ENCODE measurements at regions not wholly inside any gene's neighbourhood (a gene's known extent, or its start where the extent isn't known, plus 50 kb on each side); places are given as distances from the start of the nearest gene placed in this dataset.

DNA sequence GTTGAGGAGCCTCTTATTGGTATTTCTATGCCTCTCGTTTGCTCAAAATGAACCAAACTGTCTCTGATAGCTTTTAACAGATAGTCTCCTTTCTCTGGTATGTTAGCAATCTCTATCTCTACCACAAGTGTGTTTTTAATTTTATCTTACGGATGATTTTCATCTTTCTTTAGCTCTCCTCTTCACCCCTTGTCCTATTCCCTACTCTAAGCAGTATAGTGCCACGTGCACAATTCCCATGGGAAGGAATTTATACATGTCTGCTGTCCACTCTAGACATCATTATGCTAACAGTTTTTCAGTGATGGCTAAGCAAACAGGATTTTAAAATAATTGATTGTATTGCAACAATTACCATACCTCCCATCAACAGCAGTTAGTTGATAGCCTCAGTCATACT lies 177.3 kb downstream of the CYB561 start:
- Mint-ChIP-seq H3K36me3 (no peaks in the 10 kb centered on the region), H3K4me1 (peaks cover 4% of the 10 kb centered on the region; the same call in 1 of the 2 replicates), H3K9me3 (no peaks in the 10 kb centered on the region), H3K27me3 (ENCODE audit: low read depth) (no peaks in the 10 kb centered on the region), H3K4me3 (no peak overlapping the region), H3K27ac (no peak overlapping the region)
- no peak for ATAC-seq
- ChIA-PET CTCF (no interaction called here), POLR2A (no interaction called here)
- DNase-seq (ENCODE audit: low spot score), result no peak
- TF ChIP-seq ESRRA (CRISPR knock-in tag; IDR thresholded peaks at IDR 0.05; ENCODE audit: borderline replicate concordance), result no peak
- TF ChIP-seq, protein P1, sequence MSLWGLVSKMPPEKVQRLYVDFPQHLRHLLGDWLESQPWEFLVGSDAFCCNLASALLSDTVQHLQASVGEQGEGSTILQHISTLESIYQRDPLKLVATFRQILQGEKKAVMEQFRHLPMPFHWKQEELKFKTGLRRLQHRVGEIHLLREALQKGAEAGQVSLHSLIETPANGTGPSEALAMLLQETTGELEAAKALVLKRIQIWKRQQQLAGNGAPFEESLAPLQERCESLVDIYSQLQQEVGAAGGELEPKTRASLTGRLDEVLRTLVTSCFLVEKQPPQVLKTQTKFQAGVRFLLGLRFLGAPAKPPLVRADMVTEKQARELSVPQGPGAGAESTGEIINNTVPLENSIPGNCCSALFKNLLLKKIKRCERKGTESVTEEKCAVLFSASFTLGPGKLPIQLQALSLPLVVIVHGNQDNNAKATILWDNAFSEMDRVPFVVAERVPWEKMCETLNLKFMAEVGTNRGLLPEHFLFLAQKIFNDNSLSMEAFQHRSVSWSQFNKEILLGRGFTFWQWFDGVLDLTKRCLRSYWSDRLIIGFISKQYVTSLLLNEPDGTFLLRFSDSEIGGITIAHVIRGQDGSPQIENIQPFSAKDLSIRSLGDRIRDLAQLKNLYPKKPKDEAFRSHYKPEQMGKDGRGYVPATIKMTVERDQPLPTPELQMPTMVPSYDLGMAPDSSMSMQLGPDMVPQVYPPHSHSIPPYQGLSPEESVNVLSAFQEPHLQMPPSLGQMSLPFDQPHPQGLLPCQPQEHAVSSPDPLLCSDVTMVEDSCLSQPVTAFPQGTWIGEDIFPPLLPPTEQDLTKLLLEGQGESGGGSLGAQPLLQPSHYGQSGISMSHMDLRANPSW (CRISPR knock-in tag; conservative IDR thresholded peaks at IDR 0.05; ENCODE audit: low read depth), result no peak
- TF ChIP-seq, protein P2, sequence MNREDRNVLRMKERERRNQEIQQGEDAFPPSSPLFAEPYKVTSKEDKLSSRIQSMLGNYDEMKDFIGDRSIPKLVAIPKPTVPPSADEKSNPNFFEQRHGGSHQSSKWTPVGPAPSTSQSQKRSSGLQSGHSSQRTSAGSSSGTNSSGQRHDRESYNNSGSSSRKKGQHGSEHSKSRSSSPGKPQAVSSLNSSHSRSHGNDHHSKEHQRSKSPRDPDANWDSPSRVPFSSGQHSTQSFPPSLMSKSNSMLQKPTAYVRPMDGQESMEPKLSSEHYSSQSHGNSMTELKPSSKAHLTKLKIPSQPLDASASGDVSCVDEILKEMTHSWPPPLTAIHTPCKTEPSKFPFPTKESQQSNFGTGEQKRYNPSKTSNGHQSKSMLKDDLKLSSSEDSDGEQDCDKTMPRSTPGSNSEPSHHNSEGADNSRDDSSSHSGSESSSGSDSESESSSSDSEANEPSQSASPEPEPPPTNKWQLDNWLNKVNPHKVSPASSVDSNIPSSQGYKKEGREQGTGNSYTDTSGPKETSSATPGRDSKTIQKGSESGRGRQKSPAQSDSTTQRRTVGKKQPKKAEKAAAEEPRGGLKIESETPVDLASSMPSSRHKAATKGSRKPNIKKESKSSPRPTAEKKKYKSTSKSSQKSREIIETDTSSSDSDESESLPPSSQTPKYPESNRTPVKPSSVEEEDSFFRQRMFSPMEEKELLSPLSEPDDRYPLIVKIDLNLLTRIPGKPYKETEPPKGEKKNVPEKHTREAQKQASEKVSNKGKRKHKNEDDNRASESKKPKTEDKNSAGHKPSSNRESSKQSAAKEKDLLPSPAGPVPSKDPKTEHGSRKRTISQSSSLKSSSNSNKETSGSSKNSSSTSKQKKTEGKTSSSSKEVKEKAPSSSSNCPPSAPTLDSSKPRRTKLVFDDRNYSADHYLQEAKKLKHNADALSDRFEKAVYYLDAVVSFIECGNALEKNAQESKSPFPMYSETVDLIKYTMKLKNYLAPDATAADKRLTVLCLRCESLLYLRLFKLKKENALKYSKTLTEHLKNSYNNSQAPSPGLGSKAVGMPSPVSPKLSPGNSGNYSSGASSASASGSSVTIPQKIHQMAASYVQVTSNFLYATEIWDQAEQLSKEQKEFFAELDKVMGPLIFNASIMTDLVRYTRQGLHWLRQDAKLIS (CRISPR knock-in tag; IDR thresholded peaks at IDR 0.05; ENCODE audit: borderline replicate concordance), result no peak
- TF ChIP-seq, protein P3, sequence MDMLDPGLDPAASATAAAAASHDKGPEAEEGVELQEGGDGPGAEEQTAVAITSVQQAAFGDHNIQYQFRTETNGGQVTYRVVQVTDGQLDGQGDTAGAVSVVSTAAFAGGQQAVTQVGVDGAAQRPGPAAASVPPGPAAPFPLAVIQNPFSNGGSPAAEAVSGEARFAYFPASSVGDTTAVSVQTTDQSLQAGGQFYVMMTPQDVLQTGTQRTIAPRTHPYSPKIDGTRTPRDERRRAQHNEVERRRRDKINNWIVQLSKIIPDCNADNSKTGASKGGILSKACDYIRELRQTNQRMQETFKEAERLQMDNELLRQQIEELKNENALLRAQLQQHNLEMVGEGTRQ (CRISPR knock-in tag; IDR thresholded peaks at IDR 0.05), result no peak
- TF ChIP-seq GRHL2 (CRISPR knock-in tag; IDR thresholded peaks at IDR 0.05; ENCODE audit: insufficient replicate concordance, severe bottlenecking), result no peak
- no peak for TF ChIP-seq EMX1 (CRISPR knock-in tag; IDR thresholded peaks at IDR 0.05)

DNA sequence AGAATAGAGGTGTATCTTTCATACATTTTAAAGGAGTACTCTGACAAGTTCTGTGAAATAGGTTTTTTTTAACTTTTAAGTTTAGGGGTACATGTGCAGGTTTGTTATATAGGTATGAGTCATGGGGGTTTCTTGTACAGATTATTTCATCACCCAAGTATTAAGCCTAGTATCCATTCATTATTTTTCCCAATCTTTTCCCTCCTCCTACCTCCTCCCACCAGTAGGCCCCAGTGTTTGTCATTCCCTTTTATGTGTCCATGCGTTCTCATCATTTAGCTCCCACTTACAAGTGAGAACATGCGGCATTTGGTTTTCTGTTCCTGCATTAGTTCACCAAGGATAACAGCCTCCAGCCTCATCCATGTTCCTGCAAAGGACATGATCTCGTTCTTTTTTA lies 175.5 kb downstream of the CYB561 start:
- ChIA-PET POLR2A (no interaction called here), CTCF (no interaction called here)
- Mint-ChIP-seq H3K27ac (no peak overlapping the region), H3K9me3 (no peaks in the 10 kb centered on the region), H3K36me3 (no peaks in the 10 kb centered on the region), H3K27me3 (ENCODE audit: low read depth) (no peaks in the 10 kb centered on the region), H3K4me3 (no peak overlapping the region), H3K4me1 (peaks cover 4% of the 10 kb centered on the region; the same call in 1 of the 2 replicates)
- ATAC-seq (no peak), DNase-seq (ENCODE audit: low spot score) (no peak)
- TF ChIP-seq OVOL2 (CRISPR knock-in tag; IDR thresholded peaks at IDR 0.05; ENCODE audit: borderline replicate concordance), result no peak
- TF ChIP-seq KAT7 (CRISPR knock-in tag; IDR thresholded peaks at IDR 0.05; ENCODE audit: borderline replicate concordance), result no peak
- TF ChIP-seq, protein P4, sequence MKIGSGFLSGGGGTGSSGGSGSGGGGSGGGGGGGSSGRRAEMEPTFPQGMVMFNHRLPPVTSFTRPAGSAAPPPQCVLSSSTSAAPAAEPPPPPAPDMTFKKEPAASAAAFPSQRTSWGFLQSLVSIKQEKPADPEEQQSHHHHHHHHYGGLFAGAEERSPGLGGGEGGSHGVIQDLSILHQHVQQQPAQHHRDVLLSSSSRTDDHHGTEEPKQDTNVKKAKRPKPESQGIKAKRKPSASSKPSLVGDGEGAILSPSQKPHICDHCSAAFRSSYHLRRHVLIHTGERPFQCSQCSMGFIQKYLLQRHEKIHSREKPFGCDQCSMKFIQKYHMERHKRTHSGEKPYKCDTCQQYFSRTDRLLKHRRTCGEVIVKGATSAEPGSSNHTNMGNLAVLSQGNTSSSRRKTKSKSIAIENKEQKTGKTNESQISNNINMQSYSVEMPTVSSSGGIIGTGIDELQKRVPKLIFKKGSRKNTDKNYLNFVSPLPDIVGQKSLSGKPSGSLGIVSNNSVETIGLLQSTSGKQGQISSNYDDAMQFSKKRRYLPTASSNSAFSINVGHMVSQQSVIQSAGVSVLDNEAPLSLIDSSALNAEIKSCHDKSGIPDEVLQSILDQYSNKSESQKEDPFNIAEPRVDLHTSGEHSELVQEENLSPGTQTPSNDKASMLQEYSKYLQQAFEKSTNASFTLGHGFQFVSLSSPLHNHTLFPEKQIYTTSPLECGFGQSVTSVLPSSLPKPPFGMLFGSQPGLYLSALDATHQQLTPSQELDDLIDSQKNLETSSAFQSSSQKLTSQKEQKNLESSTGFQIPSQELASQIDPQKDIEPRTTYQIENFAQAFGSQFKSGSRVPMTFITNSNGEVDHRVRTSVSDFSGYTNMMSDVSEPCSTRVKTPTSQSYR (CRISPR knock-in tag; IDR thresholded peaks at IDR 0.05), result no peak
- no peak for TF ChIP-seq SP1 (CRISPR knock-in tag; conservative IDR thresholded peaks at IDR 0.05)
- no peak for TF ChIP-seq ZNF121 (CRISPR knock-in tag; IDR thresholded peaks at IDR 0.05)
- no peak for TF ChIP-seq ZBTB21 (CRISPR knock-in tag; IDR thresholded peaks at IDR 0.05; ENCODE audit: borderline replicate concordance)

DNA sequence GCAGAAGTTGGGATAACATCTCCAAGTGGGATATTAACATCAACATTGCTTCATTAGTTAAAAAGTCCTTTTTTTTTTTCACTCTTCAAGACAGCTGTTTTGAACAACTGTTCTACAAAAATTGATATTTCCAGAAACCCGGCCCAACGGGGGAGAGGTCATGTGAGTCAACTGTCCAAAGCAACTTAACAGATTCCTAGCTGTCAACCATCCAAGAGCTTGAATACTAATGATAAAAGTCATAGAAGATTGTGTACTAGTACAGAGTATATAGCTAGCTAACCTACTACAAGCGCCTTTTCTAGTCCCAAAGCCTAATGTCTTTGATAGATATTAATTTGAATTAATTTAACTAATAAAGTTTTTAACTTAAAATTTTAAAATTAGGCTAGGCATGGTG lies 172.0 kb downstream of the CYB561 start:
- CTCF ChIA-PET, result interaction anchor here (0.8 to 1.5 kb wide), 2 partner anchors 133 to 192 kb away, joined by 3 to 4 read pairs; no protein-coding TSS in a partner anchor
- ATAC-seq (no peak), DNase-seq (ENCODE audit: low spot score) (no peak)
- no peak for TF ChIP-seq NR1H2 (CRISPR knock-in tag; IDR thresholded peaks at IDR 0.05)
- TF ChIP-seq, protein P5, sequence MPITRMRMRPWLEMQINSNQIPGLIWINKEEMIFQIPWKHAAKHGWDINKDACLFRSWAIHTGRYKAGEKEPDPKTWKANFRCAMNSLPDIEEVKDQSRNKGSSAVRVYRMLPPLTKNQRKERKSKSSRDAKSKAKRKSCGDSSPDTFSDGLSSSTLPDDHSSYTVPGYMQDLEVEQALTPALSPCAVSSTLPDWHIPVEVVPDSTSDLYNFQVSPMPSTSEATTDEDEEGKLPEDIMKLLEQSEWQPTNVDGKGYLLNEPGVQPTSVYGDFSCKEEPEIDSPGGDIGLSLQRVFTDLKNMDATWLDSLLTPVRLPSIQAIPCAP (CRISPR knock-in tag; IDR thresholded peaks at IDR 0.05), result no peak
- TF ChIP-seq GABPB1 (CRISPR knock-in tag; IDR thresholded peaks at IDR 0.05), result no peak
- TF ChIP-seq, protein P6, sequence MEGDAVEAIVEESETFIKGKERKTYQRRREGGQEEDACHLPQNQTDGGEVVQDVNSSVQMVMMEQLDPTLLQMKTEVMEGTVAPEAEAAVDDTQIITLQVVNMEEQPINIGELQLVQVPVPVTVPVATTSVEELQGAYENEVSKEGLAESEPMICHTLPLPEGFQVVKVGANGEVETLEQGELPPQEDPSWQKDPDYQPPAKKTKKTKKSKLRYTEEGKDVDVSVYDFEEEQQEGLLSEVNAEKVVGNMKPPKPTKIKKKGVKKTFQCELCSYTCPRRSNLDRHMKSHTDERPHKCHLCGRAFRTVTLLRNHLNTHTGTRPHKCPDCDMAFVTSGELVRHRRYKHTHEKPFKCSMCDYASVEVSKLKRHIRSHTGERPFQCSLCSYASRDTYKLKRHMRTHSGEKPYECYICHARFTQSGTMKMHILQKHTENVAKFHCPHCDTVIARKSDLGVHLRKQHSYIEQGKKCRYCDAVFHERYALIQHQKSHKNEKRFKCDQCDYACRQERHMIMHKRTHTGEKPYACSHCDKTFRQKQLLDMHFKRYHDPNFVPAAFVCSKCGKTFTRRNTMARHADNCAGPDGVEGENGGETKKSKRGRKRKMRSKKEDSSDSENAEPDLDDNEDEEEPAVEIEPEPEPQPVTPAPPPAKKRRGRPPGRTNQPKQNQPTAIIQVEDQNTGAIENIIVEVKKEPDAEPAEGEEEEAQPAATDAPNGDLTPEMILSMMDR (IDR thresholded peaks at IDR 0.05), result no peak
- TF ChIP-seq, protein P7, sequence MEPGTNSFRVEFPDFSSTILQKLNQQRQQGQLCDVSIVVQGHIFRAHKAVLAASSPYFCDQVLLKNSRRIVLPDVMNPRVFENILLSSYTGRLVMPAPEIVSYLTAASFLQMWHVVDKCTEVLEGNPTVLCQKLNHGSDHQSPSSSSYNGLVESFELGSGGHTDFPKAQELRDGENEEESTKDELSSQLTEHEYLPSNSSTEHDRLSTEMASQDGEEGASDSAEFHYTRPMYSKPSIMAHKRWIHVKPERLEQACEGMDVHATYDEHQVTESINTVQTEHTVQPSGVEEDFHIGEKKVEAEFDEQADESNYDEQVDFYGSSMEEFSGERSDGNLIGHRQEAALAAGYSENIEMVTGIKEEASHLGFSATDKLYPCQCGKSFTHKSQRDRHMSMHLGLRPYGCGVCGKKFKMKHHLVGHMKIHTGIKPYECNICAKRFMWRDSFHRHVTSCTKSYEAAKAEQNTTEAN (CRISPR knock-in tag; IDR thresholded peaks at IDR 0.05), result no peak
- TF ChIP-seq NFATC4 (CRISPR knock-in tag; IDR thresholded peaks at IDR 0.05), result no peak

More for the DNA sequence above, 172.0 kb downstream of the CYB561 start:
- Mint-ChIP-seq H3K36me3 (no peaks in the 10 kb centered on the region), H3K9me3 (no peaks in the 10 kb centered on the region), H3K4me3 (no peak overlapping the region), H3K27me3 (ENCODE audit: low read depth) (no peaks in the 10 kb centered on the region), H3K4me1 (peaks cover 4% of the 10 kb centered on the region; the same call in 1 of the 2 replicates), H3K27ac (no peak overlapping the region)
- POLR2A ChIA-PET, result no interaction called here

Measured in WTC11 (cell line).